GM12873 (cell line): ENCODE measurements at regions not wholly inside any gene's neighbourhood (a gene's known extent, or its start where the extent isn't known, plus 50 kb on each side); places are given as distances from the start of the nearest gene placed in this dataset.

Experiments
- CTCF ChIP-seq: IDR thresholded peaks from 2 replicates; pipeline ENCODE4 v1.5.1; 2012; ENCODE audit warnings: low read depth, mild to moderate bottlenecking, moderate library complexity, low read length, control low read depth; ENCODE audit not compliant: insufficient read depth; ENCODE audit errors: missing control alignments

DNA sequence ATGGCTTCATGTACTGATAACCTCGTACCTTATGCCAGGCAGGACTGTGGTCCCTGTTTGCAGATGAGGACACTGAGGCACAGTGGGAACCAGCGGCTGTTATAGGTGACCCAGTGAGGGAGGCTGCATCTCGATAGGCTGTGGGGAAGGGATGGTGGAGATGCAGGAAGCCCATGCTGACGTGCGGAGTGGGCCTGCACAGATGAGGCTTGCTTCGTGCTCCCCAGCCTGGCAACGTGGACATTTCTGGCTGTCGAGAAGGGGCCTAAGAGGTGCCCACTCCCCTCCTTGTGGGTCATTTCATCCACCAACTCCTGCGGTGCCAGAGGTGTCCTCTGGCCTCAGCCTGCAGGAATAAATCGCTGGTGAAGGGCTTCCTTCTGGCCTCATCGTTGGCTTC, 107.4 kb downstream of the SLC25A47 start:
- no peak for TF ChIP-seq CTCF

DNA sequence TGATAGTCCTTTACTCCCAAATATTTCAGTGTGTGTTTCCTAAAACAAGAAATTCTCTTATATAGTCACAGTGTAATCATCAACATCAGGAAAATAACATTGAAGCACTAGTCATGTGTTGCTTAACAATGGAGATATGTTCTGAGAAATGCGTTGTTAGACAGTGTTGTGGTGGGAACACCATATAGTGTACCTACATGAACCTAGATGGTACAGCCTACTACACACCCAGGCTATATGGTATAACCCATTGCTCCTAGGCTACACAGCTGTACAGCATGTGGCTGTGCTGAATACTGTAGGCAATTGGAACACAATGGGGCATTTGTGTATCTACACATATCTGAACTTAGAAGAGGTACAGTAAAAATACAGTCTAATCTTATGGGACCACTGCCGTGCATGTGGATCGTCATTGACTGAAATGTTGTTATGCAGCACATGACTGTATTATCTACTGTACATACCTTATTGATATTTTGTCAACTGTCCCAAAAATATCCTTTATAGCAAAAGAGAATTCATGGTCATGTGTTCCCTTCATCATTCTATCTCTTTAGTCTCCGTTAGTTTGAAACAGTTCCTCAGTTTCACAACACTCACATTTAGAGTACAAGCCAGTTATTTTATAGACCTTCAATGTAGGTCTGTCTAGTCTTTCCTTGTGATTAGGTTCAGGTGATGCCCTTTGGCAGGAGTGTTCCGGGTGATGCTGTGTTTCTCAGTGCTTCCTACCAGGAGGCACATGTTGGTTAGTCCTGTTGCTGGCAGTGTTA, 109.7 kb downstream of the SLC25A47 start:
- no peak for TF ChIP-seq CTCF

DNA sequence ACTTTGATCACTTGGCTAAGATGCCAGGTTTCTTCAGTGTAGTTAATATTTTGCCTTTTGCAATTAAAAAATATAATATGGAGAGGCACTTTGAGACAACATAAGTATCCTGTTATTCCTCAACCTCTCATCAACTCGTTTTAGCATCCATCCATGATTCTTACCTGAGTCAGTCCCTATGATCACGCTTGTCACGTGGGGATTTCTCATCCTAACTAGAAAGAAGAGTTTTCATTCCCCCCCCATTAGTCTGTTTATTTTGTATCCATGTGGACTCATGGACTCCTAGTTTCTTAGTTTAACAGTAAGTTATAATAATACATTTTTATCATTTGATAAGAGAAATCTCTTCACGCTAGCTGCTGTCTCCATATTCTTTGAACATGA, 110.3 kb downstream of the SLC25A47 start:
- TF ChIP-seq CTCF, result no peak

DNA sequence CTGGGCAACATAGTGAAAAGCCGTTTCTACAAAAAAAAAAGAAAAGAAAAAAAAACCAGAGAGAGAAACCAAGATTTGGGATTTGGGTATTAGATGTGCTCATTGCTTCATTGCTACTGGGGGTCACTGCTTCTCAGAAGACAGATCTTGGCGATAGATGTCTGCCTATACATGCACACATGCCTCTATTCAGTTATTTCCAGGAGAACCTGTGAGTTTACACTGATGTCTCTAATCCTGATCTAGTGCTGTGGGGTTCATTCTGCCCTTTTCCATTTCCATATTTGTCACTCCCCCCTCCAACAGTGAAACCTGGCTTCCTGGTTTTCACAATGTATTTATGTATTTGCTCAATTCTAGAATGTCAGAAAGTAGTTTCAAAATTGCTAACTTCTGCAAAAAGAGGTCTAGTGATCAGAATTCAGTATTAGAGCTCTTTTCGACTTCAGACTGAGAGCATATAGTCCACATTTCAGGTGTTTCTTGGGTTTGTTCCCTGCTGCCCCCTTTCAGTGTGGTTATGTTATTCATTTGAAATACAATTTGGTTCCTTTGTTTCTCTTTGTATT, 111.0 kb downstream of the SLC25A47 start:
- no peak for TF ChIP-seq CTCF

DNA sequence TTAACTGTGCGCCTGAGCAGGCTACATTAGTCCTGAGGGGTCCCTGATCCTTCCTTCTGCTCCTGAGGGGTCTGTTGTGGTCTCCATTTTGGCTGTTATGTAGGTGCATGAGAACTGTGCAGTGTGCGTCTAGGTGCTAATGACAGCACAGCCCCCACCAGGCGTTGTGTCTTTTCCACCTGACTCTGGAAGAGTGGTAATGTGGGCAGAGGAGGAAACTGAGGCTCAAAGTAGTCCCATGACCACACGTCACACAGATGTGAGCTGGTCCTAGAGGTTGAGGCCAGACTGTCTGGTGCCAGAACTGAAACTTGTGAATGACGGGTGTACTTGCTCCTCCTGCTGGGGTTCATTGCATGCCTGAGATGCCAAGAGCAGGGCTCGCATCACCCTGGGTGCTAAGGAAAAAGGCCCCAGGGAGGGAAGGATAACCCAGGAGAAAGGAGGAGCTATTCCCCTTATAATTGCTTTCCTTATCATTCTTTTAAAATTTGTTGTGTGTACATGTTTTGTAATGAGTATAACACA, 111.8 kb downstream of the SLC25A47 start:
- TF ChIP-seq CTCF, result no peak

GRCh38 chr14:100435459-100435858, 112.3 kb downstream of the SLC25A47 start:
- no peak for TF ChIP-seq CTCF

- no peak for TF ChIP-seq CTCF
These were observed 113.7 kb downstream of the SLC25A47 start for GRCh38 chr14:100436745-100437406.
